WTC11 (cell line): ENCODE measurements at regions not wholly inside any gene's neighbourhood (a gene's known extent, or its start where the extent isn't known, plus 50 kb on each side); places are given as distances from the start of the nearest gene placed in this dataset.

Experiments
- ATAC-seq: fragments of 200-7000 bp; cut with Tn5 transposase; 2 replicates; pipeline ENCODE4 v1.10.0; 2021; ENCODE audit warnings: mild to moderate bottlenecking, moderate library complexity
- CTCF ChIA-PET: fragments of 300-600 bp; sonication (Branson Sonifier 250); formaldehyde crosslinking; loops from one replicate; lab custom pipeline; 2021; ENCODE audit warnings: antibody characterized with exemption; lab: Charles Lee
- POLR2A ChIA-PET: fragments of 350-600 bp; sonication (Branson Sonifier 250); formaldehyde crosslinking; loops from one replicate; lab custom pipeline; 2021; ENCODE audit warnings: antibody characterized with exemption; lab: Charles Lee
- DNase-seq: peaks from one replicate; pipeline ENCODE4 v3.0.0; 2021; ENCODE audit warnings: low spot score
- H3K27ac Mint-ChIP-seq: 2 replicates; pipeline ENCODE4 v1.8.0; 2021; ENCODE audit warnings: mixed read lengths
- H3K27me3 Mint-ChIP-seq: 2 replicates; pipeline ENCODE4 v1.8.0; 2021; ENCODE audit warnings: low read depth, mild to moderate bottlenecking, moderate library complexity, mixed read lengths
- H3K36me3 Mint-ChIP-seq: 2 replicates; pipeline ENCODE4 v1.8.0; 2021; ENCODE audit warnings: mixed read lengths
- H3K4me1 Mint-ChIP-seq: 2 replicates; pipeline ENCODE4 v1.8.0; 2022; ENCODE audit warnings: mixed read lengths
- H3K4me3 Mint-ChIP-seq: 2 replicates; pipeline ENCODE4 v1.8.0; 2021; ENCODE audit warnings: mild to moderate bottlenecking, moderate library complexity, mixed read lengths
- H3K9me3 Mint-ChIP-seq: 2 replicates; pipeline ENCODE4 v1.8.0; 2021; ENCODE audit warnings: mixed read lengths
- ATF6 ChIP-seq: sonication (generic); formaldehyde crosslinking; IDR thresholded peaks from 2 replicates; pipeline ENCODE4 v1.8.1; 2023; ENCODE audit warnings: mild to moderate bottlenecking, missing genetic modification reagents
- CREB1 ChIP-seq: sonication (generic); formaldehyde crosslinking; IDR thresholded peaks from 2 replicates; pipeline ENCODE4 v1.8.0; 2023; ENCODE audit warnings: mild to moderate bottlenecking, missing genetic modification reagents
- CTCF ChIP-seq: fragments of 200-600 bp; IDR thresholded peaks from 2 replicates; pipeline ENCODE4 v1.8.0; 2022; ENCODE audit warnings: antibody characterized with exemption
- GABPB1 ChIP-seq: sonication (generic); formaldehyde crosslinking; IDR thresholded peaks from 2 replicates; pipeline ENCODE4 v1.8.1; 2023; ENCODE audit warnings: mild to moderate bottlenecking, missing genetic modification reagents
- GTF2I ChIP-seq: fragments of 250-450 bp; sonication (Bioruptor Pico); conservative IDR thresholded peaks from 2 replicates; pipeline ENCODE4 v1.4.0; 2021; ENCODE audit warnings: mild to moderate bottlenecking
- MXD4 ChIP-seq: fragments of 250-450 bp; sonication (Bioruptor Pico); IDR thresholded peaks from 2 replicates; pipeline ENCODE4 v1.8.0; 2021; ENCODE audit warnings: mild to moderate bottlenecking, moderate library complexity, borderline replicate concordance
- RELA ChIP-seq: sonication (generic); formaldehyde crosslinking; IDR thresholded peaks from 2 replicates; pipeline ENCODE4 v1.8.1; 2022; ENCODE audit warnings: missing genetic modification reagents, mild to moderate bottlenecking, borderline replicate concordance
- STAT6 ChIP-seq: sonication (generic); formaldehyde crosslinking; conservative IDR thresholded peaks from 2 replicates; pipeline ENCODE4 v1.8.1; 2023; ENCODE audit warnings: mild to moderate bottlenecking, low read depth, missing genetic modification reagents, moderate library complexity
- TCF7 ChIP-seq: sonication (generic); formaldehyde crosslinking; IDR thresholded peaks from 2 replicates; pipeline ENCODE4 v1.8.0; 2022; ENCODE audit warnings: mild to moderate bottlenecking, low read depth, missing genetic modification reagents, moderate library complexity
- ZNF416 ChIP-seq: fragments of 250-450 bp; sonication (Bioruptor Pico); IDR thresholded peaks from 2 replicates; pipeline ENCODE4 v1.9.0; 2021; ENCODE audit warnings: mild to moderate bottlenecking, inconsistent platforms
- ZNF512 ChIP-seq: sonication (generic); formaldehyde crosslinking; IDR thresholded peaks from 2 replicates; pipeline ENCODE4 v1.8.1; 2022; ENCODE audit warnings: missing genetic modification reagents, borderline replicate concordance
- TF ChIP-seq, protein P1 (sequence below): sonication (generic); formaldehyde crosslinking; IDR thresholded peaks from 2 replicates; pipeline ENCODE4 v1.8.1; 2022; ENCODE audit warnings: low read depth, mild to moderate bottlenecking, moderate library complexity, missing genetic modification reagents, borderline replicate concordance
- TF ChIP-seq, protein P2 (sequence below): sonication (generic); formaldehyde crosslinking; IDR thresholded peaks from 2 replicates; pipeline ENCODE4 v1.8.0; 2023; ENCODE audit warnings: missing genetic modification reagents
- TF ChIP-seq, protein P3 (sequence below): sonication (generic); formaldehyde crosslinking; IDR thresholded peaks from 2 replicates; pipeline ENCODE4 v1.8.1; 2023; ENCODE audit warnings: mild to moderate bottlenecking, missing genetic modification reagents, moderate library complexity

- TF ChIP-seq CTCF (no peak), GTF2I (CRISPR knock-in tag) (no peak), CREB1 (no peak), ATF6 (CRISPR knock-in tag) (no peak), ZNF512 (CRISPR knock-in tag) (no peak), GABPB1 (CRISPR knock-in tag) (no peak)
- TF ChIP-seq, protein P1, sequence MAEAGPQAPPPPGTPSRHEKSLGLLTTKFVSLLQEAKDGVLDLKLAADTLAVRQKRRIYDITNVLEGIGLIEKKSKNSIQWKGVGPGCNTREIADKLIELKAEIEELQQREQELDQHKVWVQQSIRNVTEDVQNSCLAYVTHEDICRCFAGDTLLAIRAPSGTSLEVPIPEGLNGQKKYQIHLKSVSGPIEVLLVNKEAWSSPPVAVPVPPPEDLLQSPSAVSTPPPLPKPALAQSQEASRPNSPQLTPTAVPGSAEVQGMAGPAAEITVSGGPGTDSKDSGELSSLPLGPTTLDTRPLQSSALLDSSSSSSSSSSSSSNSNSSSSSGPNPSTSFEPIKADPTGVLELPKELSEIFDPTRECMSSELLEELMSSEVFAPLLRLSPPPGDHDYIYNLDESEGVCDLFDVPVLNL (CRISPR knock-in tag) = no peak
- TF ChIP-seq, protein P2, sequence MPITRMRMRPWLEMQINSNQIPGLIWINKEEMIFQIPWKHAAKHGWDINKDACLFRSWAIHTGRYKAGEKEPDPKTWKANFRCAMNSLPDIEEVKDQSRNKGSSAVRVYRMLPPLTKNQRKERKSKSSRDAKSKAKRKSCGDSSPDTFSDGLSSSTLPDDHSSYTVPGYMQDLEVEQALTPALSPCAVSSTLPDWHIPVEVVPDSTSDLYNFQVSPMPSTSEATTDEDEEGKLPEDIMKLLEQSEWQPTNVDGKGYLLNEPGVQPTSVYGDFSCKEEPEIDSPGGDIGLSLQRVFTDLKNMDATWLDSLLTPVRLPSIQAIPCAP (CRISPR knock-in tag) = no peak
- TF ChIP-seq, protein P3, sequence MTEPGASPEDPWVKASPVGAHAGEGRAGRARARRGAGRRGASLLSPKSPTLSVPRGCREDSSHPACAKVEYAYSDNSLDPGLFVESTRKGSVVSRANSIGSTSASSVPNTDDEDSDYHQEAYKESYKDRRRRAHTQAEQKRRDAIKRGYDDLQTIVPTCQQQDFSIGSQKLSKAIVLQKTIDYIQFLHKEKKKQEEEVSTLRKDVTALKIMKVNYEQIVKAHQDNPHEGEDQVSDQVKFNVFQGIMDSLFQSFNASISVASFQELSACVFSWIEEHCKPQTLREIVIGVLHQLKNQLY = no peak
Observed at GRCh38 chr3:145134738-145135137, 1026.2 kb downstream of the PLOD2 start (continued).

DNA sequence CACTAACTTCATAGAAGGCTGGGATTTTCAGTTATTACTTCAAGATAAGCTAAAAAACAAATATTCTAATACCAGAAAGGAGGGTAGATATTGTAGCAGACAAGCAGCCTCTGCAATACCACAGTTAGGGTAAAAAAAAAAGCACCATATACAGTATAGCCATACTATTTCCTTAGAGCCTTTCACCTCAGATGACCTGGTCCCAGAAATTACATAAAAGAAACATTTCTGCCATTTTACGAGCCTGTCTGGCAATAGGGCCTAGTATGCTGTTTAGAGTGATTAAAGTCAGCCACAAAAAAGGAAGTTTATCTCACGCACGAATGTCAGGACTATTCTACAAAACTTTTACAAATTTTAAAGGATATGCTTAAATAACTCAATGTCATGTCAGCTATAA lies 1016.6 kb downstream of the PLOD2 start:
- Mint-ChIP-seq H3K9me3 (peaks cover 3% of the 10 kb centered on the region; the same call in 1 of the 2 replicates), H3K4me1 (no peaks in the 10 kb centered on the region)
- CTCF ChIA-PET = no interaction called here
- TF ChIP-seq STAT6 (no peak), TCF7 (CRISPR knock-in tag) (no peak), ZNF416 (no peak), RELA (no peak), MXD4 (no peak)
- TF ChIP-seq, all 79 proteins: peak for 0
- Mint-ChIP-seq H3K4me3 (no peak overlapping the region), H3K27me3 (no peaks in the 10 kb centered on the region), H3K27ac (no peak overlapping the region), H3K36me3 (no peaks in the 10 kb centered on the region)
- POLR2A ChIA-PET = no interaction called here
- ATAC-seq (no peak), DNase-seq (no peak)
